GM19023 (cell line): ENCODE measurements at regions not wholly inside any gene's neighbourhood (a gene's known extent, or its start where the extent isn't known, plus 50 kb on each side); places are given as distances from the start of the nearest gene placed in this dataset.
A peak's percentile ranks its signal among the peaks of the same experiment; 100 is the strongest.

Experiments used
- ATAC-seq: cut with Tn5 transposase; IDR thresholded peaks from one replicate; pipeline ENCODE4 v1.9.1; 2021; ENCODE audit warnings: mild to moderate bottlenecking, moderate library complexity; ENCODE audit not compliant: unreplicated experiment

GRCh38 chr11:127130321-127130720, 129.8 kb upstream of the KIRREL3 start:
- no peak for ATAC-seq

- no peak for ATAC-seq
Measured at GRCh38 chr11:127126986-127127385, 126.4 kb upstream of the KIRREL3 start.

GRCh38 chr11:127119356-127119755, 118.8 kb upstream of the KIRREL3 start:
- ATAC-seq, result no peak

- ATAC-seq, result no peak
Measured at GRCh38 chr11:127118811-127119210, 118.2 kb upstream of the KIRREL3 start.

GRCh38 chr11:127117231-127117739, 116.7 kb upstream of the KIRREL3 start:
- ATAC-seq, result no peak

GRCh38 chr11:127115844-127116243, 115.3 kb upstream of the KIRREL3 start:
- no peak for ATAC-seq

- ATAC-seq, result no peak
Measured at GRCh38 chr11:127114035-127114434, 113.5 kb upstream of the KIRREL3 start.

- ATAC-seq, result no peak
Measured at GRCh38 chr11:127110542-127110941, 110.0 kb upstream of the KIRREL3 start.

GRCh38 chr11:127109796-127110480, 109.4 kb upstream of the KIRREL3 start:
- no peak for ATAC-seq

GRCh38 chr11:127108838-127109237, 108.3 kb upstream of the KIRREL3 start:
- no peak for ATAC-seq

GRCh38 chr11:127106938-127107337, 106.4 kb upstream of the KIRREL3 start:
- ATAC-seq, result no peak

GRCh38 chr11:127105593-127106541, 105.3 kb upstream of the KIRREL3 start:
- no peak for ATAC-seq

GRCh38 chr11:127103586-127104388, 103.2 kb upstream of the KIRREL3 start:
- no peak for ATAC-seq

GRCh38 chr11:127098684-127099083, 98.1 kb upstream of the KIRREL3 start:
- no peak for ATAC-seq

GRCh38 chr11:127080735-127081134, 80.2 kb upstream of the KIRREL3 start:
- no peak for ATAC-seq

- ATAC-seq, result no peak
Measured at GRCh38 chr11:127075758-127076157, 75.2 kb upstream of the KIRREL3 start.

GRCh38 chr11:127074151-127074761, 73.7 kb upstream of the KIRREL3 start:
- ATAC-seq, result peak; percentile 90

GRCh38 chr11:127073621-127074020, 73.1 kb upstream of the KIRREL3 start:
- ATAC-seq, result no peak

GRCh38 chr11:127071606-127072005, 71.0 kb upstream of the KIRREL3 start:
- ATAC-seq, result no peak

GRCh38 chr11:127070808-127071207, 70.2 kb upstream of the KIRREL3 start:
- no peak for ATAC-seq
